HEK293T (cell line): ENCODE measurements at regions not wholly inside any gene's neighbourhood (a gene's known extent, or its start where the extent isn't known, plus 50 kb on each side); places are given as distances from the start of the nearest gene placed in this dataset.
"Not testable (repeated sequence)": the region's sequence is repeated elsewhere in the genome, so short reads cannot be mapped to it uniquely, and the experiment has no call there.

Experiments used
- CTCF ChIA-PET: fragments of 350-600 bp; formaldehyde crosslinking; extraction: SDS; loops from one replicate; lab custom pipeline; 2021; ENCODE audit warnings: antibody characterized with exemption, inconsistent platforms; lab: Yijun Ruan, JAX
- POLR2A ChIA-PET: fragments of 350-600 bp; formaldehyde crosslinking; extraction: SDS; loops from one replicate; lab custom pipeline; 2020; ENCODE audit warnings: antibody characterized with exemption, inconsistent platforms; lab: Yijun Ruan, JAX
- DNase-seq: peaks from one replicate; pipeline ENCODE4 v3.0.0; 2012; ENCODE audit warnings: mixed read lengths; ENCODE audit errors: extremely low spot score
- ARNT ChIP-seq: fragments of 450-650 bp; IDR thresholded peaks from 2 replicates; pipeline ENCODE4 v1.6.1; 2017; ENCODE audit warnings: mild to moderate bottlenecking
- BHLHE40 ChIP-seq: fragments of 450-650 bp; IDR thresholded peaks from 2 replicates; pipeline ENCODE4 v1.6.1; 2016; ENCODE audit warnings: mild to moderate bottlenecking, moderate library complexity, borderline replicate concordance
- CTBP1 ChIP-seq: fragments of 450-650 bp; IDR thresholded peaks from 2 replicates; pipeline ENCODE4 v1.6.1; 2016; ENCODE audit warnings: borderline replicate concordance
- ELF4 ChIP-seq: fragments of 450-650 bp; IDR thresholded peaks from 2 replicates; pipeline ENCODE4 v1.6.1; 2017; ENCODE audit warnings: antibody characterized with exemption
- FOXA1 ChIP-seq: fragments of 450-650 bp; IDR thresholded peaks from 2 replicates; pipeline ENCODE4 v1.6.1; 2016; ENCODE audit warnings: mild to moderate bottlenecking
- FOXK2 ChIP-seq: fragments of 450-650 bp; IDR thresholded peaks from 2 replicates; pipeline ENCODE4 v1.6.1; 2016; ENCODE audit warnings: mild to moderate bottlenecking
- FOXM1 ChIP-seq: fragments of 450-650 bp; IDR thresholded peaks from 2 replicates; pipeline ENCODE4 v1.6.1; 2017; ENCODE audit warnings: mild to moderate bottlenecking, borderline replicate concordance
- HDGF ChIP-seq: fragments of 450-650 bp; IDR thresholded peaks from 2 replicates; pipeline ENCODE4 v1.6.1; 2017; ENCODE audit warnings: antibody characterized with exemption, borderline replicate concordance
- L3MBTL2 ChIP-seq: fragments of 450-650 bp; conservative IDR thresholded peaks from 2 replicates; pipeline ENCODE4 v1.6.1; 2016; ENCODE audit warnings: mild to moderate bottlenecking
- LEF1 ChIP-seq: fragments of 450-650 bp; IDR thresholded peaks from 2 replicates; pipeline ENCODE4 v1.6.1; 2017; ENCODE audit warnings: mild to moderate bottlenecking, borderline replicate concordance
- NFRKB ChIP-seq: fragments of 450-650 bp; IDR thresholded peaks from 2 replicates; pipeline ENCODE4 v1.6.1; 2016; ENCODE audit warnings: mild to moderate bottlenecking, moderate library complexity
- PKNOX1 ChIP-seq: fragments of 450-650 bp; IDR thresholded peaks from 2 replicates; pipeline ENCODE4 v1.6.1; 2016
- SP1 ChIP-seq: fragments of 450-650 bp; IDR thresholded peaks from 2 replicates; pipeline ENCODE4 v1.6.1; 2017
- SUZ12 ChIP-seq: fragments of 450-650 bp; IDR thresholded peaks from 2 replicates; pipeline ENCODE4 v1.6.1; 2016; ENCODE audit warnings: mild to moderate bottlenecking
- TARDBP ChIP-seq: fragments of 450-650 bp; IDR thresholded peaks from 2 replicates; pipeline ENCODE4 v1.6.1; 2016
- ZNF384 ChIP-seq: fragments of 450-650 bp; IDR thresholded peaks from 2 replicates; pipeline ENCODE4 v1.6.1; 2016

- no peak for TF ChIP-seq L3MBTL2
- no peak for TF ChIP-seq BHLHE40
- no peak for TF ChIP-seq FOXK2
- no peak for TF ChIP-seq PKNOX1
- no peak for TF ChIP-seq HDGF
- TF ChIP-seq NFRKB = no peak
- no peak for TF ChIP-seq CTBP1
- TF ChIP-seq ZNF384 = no peak
- ChIA-PET CTCF (no interaction called here), POLR2A (no interaction called here)
- DNase-seq = no peak
Observed at GRCh38 chr2:153589586-153589985, 111.0 kb upstream of the RPRM start.

- DNase-seq, CTCF ChIA-PET, POLR2A ChIA-PET: not testable (repeated sequence)
Observed at GRCh38 chr2:153593086-153593485, 114.5 kb upstream of the RPRM start.

GRCh38 chr2:153595939-153596338, 117.4 kb upstream of the RPRM start:
- POLR2A ChIA-PET = no interaction called here
- CTCF ChIA-PET = no interaction called here
- TF ChIP-seq BHLHE40 (no peak), FOXK2 (no peak), ARNT (no peak), L3MBTL2 (no peak), SUZ12 (no peak), HDGF (no peak), FOXA1 (no peak), FOXM1 (no peak), TARDBP (no peak), ZNF384 (no peak), NFRKB (no peak), LEF1 (no peak), ELF4 (no peak), SP1 (no peak), CTBP1 (no peak)
- peak; percentile 22 for DNase-seq

GRCh38 chr2:153601812-153602211, 123.2 kb upstream of the RPRM start:
- no peak for TF ChIP-seq BHLHE40
- TF ChIP-seq NFRKB = no peak
- TF ChIP-seq FOXK2 = no peak
- no peak for TF ChIP-seq PKNOX1
- TF ChIP-seq ELF4 = no peak
- no peak for TF ChIP-seq SUZ12
- TF ChIP-seq FOXM1 = no peak
- no peak for TF ChIP-seq FOXA1
- TF ChIP-seq HDGF = no peak
- no peak for TF ChIP-seq L3MBTL2
- no peak for TF ChIP-seq ARNT
- TF ChIP-seq ZNF384 = no peak
- TF ChIP-seq CTBP1 = no peak
- no peak for TF ChIP-seq TARDBP
- TF ChIP-seq SP1 = no peak
- TF ChIP-seq LEF1 = no peak
- POLR2A ChIA-PET = no interaction called here
- no peak for DNase-seq
- CTCF ChIA-PET = no interaction called here

- POLR2A ChIA-PET = no interaction called here
- TF ChIP-seq NFRKB (no peak), FOXK2 (no peak), L3MBTL2 (no peak), FOXA1 (no peak), SUZ12 (no peak), LEF1 (no peak), ARNT (no peak), CTBP1 (no peak), BHLHE40 (no peak), ELF4 (no peak), TARDBP (no peak), HDGF (no peak), FOXM1 (no peak), ZNF384 (no peak), PKNOX1 (no peak), SP1 (no peak)
- CTCF ChIA-PET = no interaction called here
- no peak for DNase-seq
Observed at GRCh38 chr2:153604133-153604532, 125.6 kb upstream of the RPRM start.

GRCh38 chr2:153606623-153607022, 128.1 kb upstream of the RPRM start:
- CTCF ChIA-PET = no interaction called here

GRCh38 chr2:153622285-153622684, 143.7 kb upstream of the RPRM start:
- peak; percentile 12 for DNase-seq
- ChIA-PET CTCF (interaction anchor here (0.7 kb wide), 1 partner anchor 124 kb away, joined by 3 read pairs; no protein-coding TSS in a partner anchor), POLR2A (no interaction called here)
- TF ChIP-seq FOXK2 = no peak
- no peak for TF ChIP-seq PKNOX1
- TF ChIP-seq HDGF = no peak

More at GRCh38 chr2:153606623-153607022, 128.1 kb upstream of the RPRM start:
- no peak for DNase-seq
- POLR2A ChIA-PET = no interaction called here
- no peak for TF ChIP-seq CTBP1
